Right lobe of liver (tissue), 4 donors: ENCODE measurements at regions not wholly inside any gene's neighbourhood (a gene's known extent, or its start where the extent isn't known, plus 50 kb on each side); places are given as distances from the start of the nearest gene placed in this dataset.
"Not testable (repeated sequence)": the region's sequence is repeated elsewhere in the genome, so short reads cannot be mapped to it uniquely, and the experiment has no call there.

Experiments used
- POLR2A ChIP-seq: fragments of 450-650 bp; IDR thresholded peaks from one replicate; pipeline ENCODE4 v1.6.1; 2017; ENCODE audit warnings: antibody characterized with exemption, mild to moderate bottlenecking
- TF ChIP-seq, protein P1 (sequence below), 4 donors: fragments of 200-600 bp in 3 of 4; fragments of 450-650 bp in 1 of 4; IDR thresholded peaks; one replicate each; pipeline versions ENCODE4 v1.5.1 to v1.8.0; 2016 to 2022; ENCODE audit warnings: antibody characterized with exemption in 4 of 4, mild to moderate bottlenecking in 2 of 4
- donor health status: DM: no; HTN: no; CAD: no.
- donor health status: DM: no; HTN: no; CAD: no.
- donor health status: DM: no; HTN: yes; CAD: no.

GRCh38 chr3:152151877-152152765 lies 116.6 kb upstream of the MBNL1 start:
- TF ChIP-seq POLR2A: not testable (repeated sequence)
- TF ChIP-seq, protein P1, sequence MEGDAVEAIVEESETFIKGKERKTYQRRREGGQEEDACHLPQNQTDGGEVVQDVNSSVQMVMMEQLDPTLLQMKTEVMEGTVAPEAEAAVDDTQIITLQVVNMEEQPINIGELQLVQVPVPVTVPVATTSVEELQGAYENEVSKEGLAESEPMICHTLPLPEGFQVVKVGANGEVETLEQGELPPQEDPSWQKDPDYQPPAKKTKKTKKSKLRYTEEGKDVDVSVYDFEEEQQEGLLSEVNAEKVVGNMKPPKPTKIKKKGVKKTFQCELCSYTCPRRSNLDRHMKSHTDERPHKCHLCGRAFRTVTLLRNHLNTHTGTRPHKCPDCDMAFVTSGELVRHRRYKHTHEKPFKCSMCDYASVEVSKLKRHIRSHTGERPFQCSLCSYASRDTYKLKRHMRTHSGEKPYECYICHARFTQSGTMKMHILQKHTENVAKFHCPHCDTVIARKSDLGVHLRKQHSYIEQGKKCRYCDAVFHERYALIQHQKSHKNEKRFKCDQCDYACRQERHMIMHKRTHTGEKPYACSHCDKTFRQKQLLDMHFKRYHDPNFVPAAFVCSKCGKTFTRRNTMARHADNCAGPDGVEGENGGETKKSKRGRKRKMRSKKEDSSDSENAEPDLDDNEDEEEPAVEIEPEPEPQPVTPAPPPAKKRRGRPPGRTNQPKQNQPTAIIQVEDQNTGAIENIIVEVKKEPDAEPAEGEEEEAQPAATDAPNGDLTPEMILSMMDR (IDR thresholded peaks at IDR 0.05): not testable (repeated sequence)
